Middle frontal gyrus (tissue), 1 donor: ENCODE measurements at regions not wholly inside any gene's neighbourhood (a gene's known extent, or its start where the extent isn't known, plus 50 kb on each side); places are given as distances from the start of the nearest gene placed in this dataset.

Source experiments
- DNase-seq: peaks from one replicate; pipeline ENCODE4 v3.0.0-alpha.2; 2015; ENCODE audit warnings: low spot score; ENCODE audit errors: extremely low spot score

GRCh38 chr7:142413280-142414000 is 155.6 kb upstream of the PRSS58 start:
- no peak for DNase-seq

GRCh38 chr7:142412551-142413193 is 154.8 kb upstream of the PRSS58 start:
- DNase-seq: no peak

GRCh38 chr7:142409471-142409870 is 151.6 kb upstream of the PRSS58 start:
- DNase-seq: no peak

GRCh38 chr7:142408794-142409193 is 150.9 kb upstream of the PRSS58 start:
- no peak for DNase-seq

GRCh38 chr7:142407939-142408570 is 150.2 kb upstream of the PRSS58 start:
- DNase-seq: no peak

GRCh38 chr7:142405122-142405765 is 147.4 kb upstream of the PRSS58 start:
- DNase-seq: no peak

GRCh38 chr7:142401951-142402350 is 144.1 kb upstream of the PRSS58 start:
- no peak for DNase-seq

- DNase-seq: no peak
These were observed 142.2 kb upstream of the PRSS58 start for GRCh38 chr7:142400042-142400533.

GRCh38 chr7:142391191-142391992 is 133.5 kb upstream of the PRSS58 start:
- no peak for DNase-seq

GRCh38 chr7:142389544-142389943 is 131.7 kb upstream of the PRSS58 start:
- no peak for DNase-seq

- DNase-seq: no peak
These were observed 127.9 kb upstream of the PRSS58 start for GRCh38 chr7:142385491-142386340.

GRCh38 chr7:142384493-142384922 is 126.7 kb upstream of the PRSS58 start:
- DNase-seq: no peak

- no peak for DNase-seq
These were observed 126.1 kb upstream of the PRSS58 start for GRCh38 chr7:142383841-142384492.

GRCh38 chr7:142381727-142382390 is 124.0 kb upstream of the PRSS58 start:
- DNase-seq: no peak

GRCh38 chr7:142380069-142380468 is 122.2 kb upstream of the PRSS58 start:
- no peak for DNase-seq

- DNase-seq: no peak
These were observed 121.5 kb upstream of the PRSS58 start for GRCh38 chr7:142379201-142379885.

GRCh38 chr7:142377567-142377966 is 119.7 kb upstream of the PRSS58 start:
- no peak for DNase-seq

GRCh38 chr7:142376356-142376997 is 118.6 kb upstream of the PRSS58 start:
- DNase-seq: no peak
